AG09319 (cell line): ENCODE measurements at regions not wholly inside any gene's neighbourhood (a gene's known extent, or its start where the extent isn't known, plus 50 kb on each side); places are given as distances from the start of the nearest gene placed in this dataset.
"Not testable (repeated sequence)": the region's sequence is repeated elsewhere in the genome, so short reads cannot be mapped to it uniquely, and the experiment has no call there.

ENCODE experiments used
- DNase-seq: peaks from one replicate; pipeline ENCODE4 v3.0.0-alpha.2; 2010; ENCODE audit warnings: low read depth; ENCODE audit errors: extremely low read depth
- CTCF ChIP-seq: IDR thresholded peaks from 2 replicates; pipeline ENCODE4 v1.5.1; 2011; ENCODE audit warnings: low read depth, mild to moderate bottlenecking, inconsistent platforms, low read length, moderate library complexity

GRCh38 chr4:154030746-154031145 lies 241.9 kb upstream of the SFRP2 start:
- DNase-seq: no peak
- no peak for TF ChIP-seq CTCF

- no peak for DNase-seq
- TF ChIP-seq CTCF: no peak
These were observed 241.3 kb upstream of the SFRP2 start for GRCh38 chr4:154030152-154030551.

- TF ChIP-seq CTCF: no peak
- DNase-seq: no peak
These were observed 240.3 kb upstream of the SFRP2 start for GRCh38 chr4:154029171-154029570.

GRCh38 chr4:154025110-154025509 lies 236.2 kb upstream of the SFRP2 start:
- no peak for TF ChIP-seq CTCF
- no peak for DNase-seq

GRCh38 chr4:154024097-154024694 lies 235.3 kb upstream of the SFRP2 start:
- no peak for TF ChIP-seq CTCF
- DNase-seq: no peak

GRCh38 chr4:154023671-154024070 lies 234.8 kb upstream of the SFRP2 start:
- DNase-seq: not testable (repeated sequence)

- DNase-seq: no peak
- TF ChIP-seq CTCF: no peak
These were observed 230.9 kb upstream of the SFRP2 start for GRCh38 chr4:154019811-154020210.

- DNase-seq: no peak
- no peak for TF ChIP-seq CTCF
These were observed 229.8 kb upstream of the SFRP2 start for GRCh38 chr4:154018659-154019058.
